Kidney (tissue), 13 donors: ENCODE measurements at regions not wholly inside any gene's neighbourhood (a gene's known extent, or its start where the extent isn't known, plus 50 kb on each side); places are given as distances from the start of the nearest gene placed in this dataset.

Source experiments
- DNase-seq, 5 donors: peaks; one replicate each; pipeline ENCODE4 v3.0.0-alpha.2; 2013 to 2020
- FAIRE-seq: peaks from 2 replicates; lab custom pipeline; 2012; peaks lifted over from hg19 to GRCh38; lab: Jason Lieb, UNC
- H3K27ac ChIP-seq, 2 donors: one replicate each; pipeline ENCODE4 v1.7.0; 2013; ENCODE audit warnings: low read depth in 2 of 2, low read length in 2 of 2, inconsistent platforms in 1 of 2
- H3K27me3 ChIP-seq: one replicate; pipeline ENCODE4 v1.7.1; 2013; ENCODE audit warnings: low read length, inconsistent platforms; ENCODE audit not compliant: control insufficient read depth, insufficient read depth
- H3K36me3 ChIP-seq, 3 donors: one replicate each; pipeline versions ENCODE4 v1.7.0 to v1.7.1; 2013; ENCODE audit warnings: low read length in 3 of 3, control low read depth in 1 of 3, inconsistent platforms in 1 of 3; ENCODE audit not compliant: insufficient read depth in 3 of 3, control insufficient read depth in 2 of 3
- H3K4me1 ChIP-seq, 3 donors: one replicate each; pipeline versions ENCODE4 v1.7.0 to v1.7.1; 2013; ENCODE audit warnings: low read length in 3 of 3, inconsistent platforms in 1 of 3, low read depth in 1 of 3; ENCODE audit not compliant: control insufficient read depth in 2 of 3, insufficient read depth in 2 of 3
- H3K4me3 ChIP-seq, 3 donors: one replicate each; pipeline versions ENCODE4 v1.7.0 to v1.8.1; 2013; ENCODE audit warnings: low read length in 3 of 3, control low read depth in 1 of 3, inconsistent platforms in 1 of 3
- H3K9ac ChIP-seq, 3 donors: one replicate each; pipeline versions ENCODE4 v1.7.0 to v1.7.1; 2013; ENCODE audit warnings: low read length in 3 of 3, control low read depth in 1 of 3, inconsistent platforms in 1 of 3
- H3K9me3 ChIP-seq, 3 donors: one replicate each; pipeline versions ENCODE4 v1.7.0 to v1.7.1; 2013; ENCODE audit warnings: low read length in 3 of 3, control low read depth in 1 of 3, inconsistent platforms in 1 of 3; ENCODE audit not compliant: control insufficient read depth in 2 of 3, insufficient read depth in 1 of 3
- intact Hi-C: fragments of 100-400 bp; cut with DNase I; formaldehyde crosslinking; loops from one replicate; pipeline ENCODE4 v1.11.1; 2022
- TF ChIP-seq, protein P1 (sequence below): IDR thresholded peaks from 3 replicates; pipeline ENCODE4 v1.5.1; 2012; ENCODE audit warnings: mild to moderate bottlenecking, moderate library complexity, borderline replicate concordance; ENCODE audit not compliant: insufficient read depth; ENCODE audit errors: extremely low read depth
- donor health status: control.
- donor health status: control.
- donor health status: control.
- donor health status: control.
- donor health status: control.
- donor health status: DM: yes; HTN: yes; CAD: no.
- donor health status: Normal renal cell carcinoma (clear cell type).

DNA sequence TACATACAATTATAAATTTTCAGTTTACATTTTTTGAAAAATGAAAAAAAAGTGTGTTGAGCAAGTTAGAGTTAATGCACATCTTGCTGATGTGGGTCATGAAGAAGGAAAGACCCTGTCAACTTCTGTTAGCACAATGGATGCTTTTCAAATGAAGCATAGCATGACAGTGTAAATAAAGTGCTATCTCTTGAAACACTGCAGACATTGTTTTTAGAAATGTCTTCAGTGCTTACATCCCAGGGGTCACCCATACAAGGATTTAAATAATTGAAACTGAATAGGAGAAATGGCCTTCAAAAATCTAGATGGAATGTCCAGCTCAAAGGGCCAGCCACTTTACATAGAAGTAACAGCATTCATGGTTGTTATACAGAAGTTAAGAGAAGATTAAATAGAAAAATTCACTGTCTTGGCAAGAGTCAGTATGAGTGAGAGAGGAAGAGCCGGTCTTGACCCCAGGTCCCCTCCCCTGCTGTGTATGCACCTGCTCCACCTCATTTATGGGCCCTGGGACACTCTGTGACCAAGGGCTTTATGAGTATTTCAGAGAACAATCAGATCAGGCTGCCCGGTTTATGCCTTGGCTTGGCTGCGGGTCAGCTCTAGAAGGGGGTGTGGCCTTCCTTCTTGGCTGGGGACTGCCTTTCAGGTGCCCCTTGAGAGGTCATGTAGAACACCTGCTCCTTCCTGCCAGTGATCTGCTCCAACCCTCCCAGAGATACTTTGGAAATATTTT, 237.7 kb upstream of the TMEM72 start:
- FAIRE-seq (peak; percentile 46), DNase-seq (peak in 1 of 5 donors; percentile 59)
- intact Hi-C loops, result no loop called here

DNA sequence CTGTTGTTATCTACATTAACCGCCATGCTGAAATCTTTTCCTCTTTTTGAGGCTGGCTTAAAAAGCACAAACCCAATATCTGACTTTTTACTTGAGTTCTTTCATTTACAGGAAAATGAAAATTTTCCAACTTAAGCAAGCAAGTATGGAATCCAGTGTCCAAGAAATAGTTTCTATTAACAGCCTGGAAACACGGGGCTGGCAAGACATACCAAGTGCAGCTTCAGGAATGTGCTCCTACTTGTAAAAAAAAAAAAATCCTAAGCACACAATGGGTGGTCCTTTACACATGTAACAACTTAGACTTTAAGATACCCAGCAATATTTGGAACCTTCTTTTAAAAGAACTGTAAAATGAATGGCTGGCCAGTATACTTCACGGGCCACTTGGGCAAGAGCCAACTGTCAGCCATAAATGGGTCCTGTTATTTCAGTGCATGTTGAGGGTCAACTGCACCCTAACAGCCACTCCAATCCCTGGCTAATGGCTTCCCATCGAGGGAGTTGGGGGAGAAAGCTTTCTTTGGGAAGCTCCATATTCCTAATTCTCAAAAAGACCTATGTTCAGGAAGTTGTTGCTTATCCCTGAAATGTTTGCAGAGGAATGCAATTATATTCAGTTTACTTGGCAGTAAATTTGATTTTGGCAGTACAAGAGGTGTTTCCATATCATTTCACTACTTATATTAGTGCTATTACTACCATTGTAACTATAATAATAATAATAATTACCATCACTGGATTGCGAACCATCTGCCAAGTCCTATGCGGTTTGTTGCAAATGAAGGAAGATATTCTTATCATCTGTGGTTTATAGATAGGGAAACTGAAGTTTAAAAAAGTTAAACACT, 236.4 kb upstream of the TMEM72 start:
- Histone ChIP-seq H3K4me3 (no peak overlapping the region), H3K4me1 (peaks cover 0 to 3% (median 0%) of the 10 kb centered on the region in 3 donors), H3K9ac (no peak overlapping the region), H3K27me3 (no peaks in the 10 kb centered on the region), H3K36me3 (no peaks in the 10 kb centered on the region), H3K27ac (no peak overlapping the region), H3K9me3 (peaks cover 0 to 4% (median 0%) of the 10 kb centered on the region in 3 donors)
- intact Hi-C loops, result no loop called here
- TF ChIP-seq, protein P1, sequence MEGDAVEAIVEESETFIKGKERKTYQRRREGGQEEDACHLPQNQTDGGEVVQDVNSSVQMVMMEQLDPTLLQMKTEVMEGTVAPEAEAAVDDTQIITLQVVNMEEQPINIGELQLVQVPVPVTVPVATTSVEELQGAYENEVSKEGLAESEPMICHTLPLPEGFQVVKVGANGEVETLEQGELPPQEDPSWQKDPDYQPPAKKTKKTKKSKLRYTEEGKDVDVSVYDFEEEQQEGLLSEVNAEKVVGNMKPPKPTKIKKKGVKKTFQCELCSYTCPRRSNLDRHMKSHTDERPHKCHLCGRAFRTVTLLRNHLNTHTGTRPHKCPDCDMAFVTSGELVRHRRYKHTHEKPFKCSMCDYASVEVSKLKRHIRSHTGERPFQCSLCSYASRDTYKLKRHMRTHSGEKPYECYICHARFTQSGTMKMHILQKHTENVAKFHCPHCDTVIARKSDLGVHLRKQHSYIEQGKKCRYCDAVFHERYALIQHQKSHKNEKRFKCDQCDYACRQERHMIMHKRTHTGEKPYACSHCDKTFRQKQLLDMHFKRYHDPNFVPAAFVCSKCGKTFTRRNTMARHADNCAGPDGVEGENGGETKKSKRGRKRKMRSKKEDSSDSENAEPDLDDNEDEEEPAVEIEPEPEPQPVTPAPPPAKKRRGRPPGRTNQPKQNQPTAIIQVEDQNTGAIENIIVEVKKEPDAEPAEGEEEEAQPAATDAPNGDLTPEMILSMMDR, result no peak
- DNase-seq (no peak), FAIRE-seq (no peak)

More for the DNA sequence above, 237.7 kb upstream of the TMEM72 start:
- H3K9ac ChIP-seq, result no peak overlapping the region
- H3K27ac ChIP-seq, result no peak overlapping the region
- no peaks in the 10 kb centered on the region for H3K36me3 ChIP-seq
- peaks cover 0 to 3% (median 0%) of the 10 kb centered on the region in 3 donors for H3K4me1 ChIP-seq
- H3K9me3 ChIP-seq, result peaks cover 0 to 4% (median 0%) of the 10 kb centered on the region in 3 donors
- no peak overlapping the region for H3K4me3 ChIP-seq
- TF ChIP-seq, protein P1, result no peak
- H3K27me3 ChIP-seq, result no peaks in the 10 kb centered on the region

DNA sequence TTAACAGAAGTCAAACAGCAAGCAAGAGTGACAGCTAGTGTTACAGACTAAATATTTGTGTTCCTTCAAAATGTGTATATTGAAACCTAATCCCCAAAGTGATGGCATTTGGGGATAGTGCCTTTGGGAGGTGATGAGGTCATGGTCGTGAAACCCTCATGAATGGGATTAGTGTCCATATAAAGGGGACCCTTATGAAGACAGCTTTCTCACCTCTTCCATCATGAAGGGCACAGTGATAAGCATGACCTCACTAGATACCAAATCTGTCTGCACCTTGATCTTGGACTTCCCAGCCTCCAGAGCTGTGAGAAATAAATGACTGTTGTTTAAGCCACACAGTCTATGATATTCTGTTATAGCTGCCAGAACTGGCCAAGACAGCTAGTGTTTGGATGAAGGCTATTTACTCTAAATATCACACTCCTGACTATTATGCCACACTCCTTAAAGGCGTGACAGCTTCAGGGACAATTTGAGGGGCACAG, 235.7 kb upstream of the TMEM72 start:
- Histone ChIP-seq H3K9ac (no peak overlapping the region), H3K36me3 (no peaks in the 10 kb centered on the region), H3K9me3 (peaks cover 0 to 4% (median 0%) of the 10 kb centered on the region in 3 donors), H3K4me3 (no peak overlapping the region), H3K27me3 (no peaks in the 10 kb centered on the region), H3K4me1 (peaks cover 0 to 3% (median 0%) of the 10 kb centered on the region in 3 donors), H3K27ac (no peak overlapping the region)
- DNase-seq, result no peak
- no peak for FAIRE-seq
- TF ChIP-seq, protein P1, result no peak
- intact Hi-C loops, result no loop called here
